Osteoblast (primary cell): ENCODE measurements at regions not wholly inside any gene's neighbourhood (a gene's known extent, or its start where the extent isn't known, plus 50 kb on each side); places are given as distances from the start of the nearest gene placed in this dataset.
A peak's percentile ranks its signal among the peaks of the same experiment; 100 is the strongest.

Experiments
- DNase-seq: peaks from one replicate; pipeline ENCODE4 v3.0.0; 2011; ENCODE audit warnings: low spot score, mixed read lengths; ENCODE audit not compliant: insufficient read length; ENCODE audit errors: missing footprints
- H2AFZ ChIP-seq: 2 replicates; pipeline ENCODE4 v1.6.0; 2011; ENCODE audit warnings: mild to moderate bottlenecking, low read length
- H3K27ac ChIP-seq: 2 replicates; pipeline ENCODE4 v1.5.1; 2011; ENCODE audit warnings: mild to moderate bottlenecking, low read depth, low read length, moderate library complexity
- H3K27me3 ChIP-seq: 2 replicates; pipeline ENCODE4 v1.6.0; 2012; ENCODE audit warnings: mild to moderate bottlenecking, control low read depth, inconsistent platforms, low read length, moderate library complexity; ENCODE audit not compliant: insufficient read depth
- H3K36me3 ChIP-seq: 2 replicates; pipeline ENCODE4 v1.5.1; 2011; ENCODE audit warnings: mild to moderate bottlenecking, low read length, control low read depth, moderate library complexity; ENCODE audit not compliant: insufficient read depth
- H3K4me1 ChIP-seq: 2 replicates; pipeline ENCODE4 v1.5.1; 2011; ENCODE audit warnings: mild to moderate bottlenecking, low read length, control low read depth, moderate library complexity; ENCODE audit not compliant: insufficient read depth
- H3K4me2 ChIP-seq: 2 replicates; pipeline ENCODE4 v1.6.0; 2011; ENCODE audit warnings: mild to moderate bottlenecking, low read length; ENCODE audit not compliant: insufficient read depth
- H3K4me3 ChIP-seq: fragments of 200-600 bp; sonication (generic); 3 replicates; pipeline ENCODE4 v1.5.1; 2012; ENCODE audit warnings: mild to moderate bottlenecking, low read length, inconsistent platforms; ENCODE audit not compliant: insufficient read depth
- H3K79me2 ChIP-seq: 2 replicates; pipeline ENCODE4 v1.6.0; 2012; ENCODE audit warnings: mild to moderate bottlenecking, low read length, control low read depth, inconsistent platforms; ENCODE audit not compliant: insufficient read depth
- H3K9me3 ChIP-seq: 2 replicates; pipeline ENCODE4 v1.5.1; 2011; ENCODE audit warnings: low read depth, low read length, control low read depth
- H4K20me1 ChIP-seq: 2 replicates; pipeline ENCODE4 v1.6.0; 2012; ENCODE audit warnings: mild to moderate bottlenecking, low read length, control low read depth; ENCODE audit not compliant: insufficient read depth
- TF ChIP-seq, protein P1 (sequence below): IDR thresholded peaks from 2 replicates; pipeline ENCODE4 v1.5.1; 2011; ENCODE audit warnings: mild to moderate bottlenecking, low read depth, low read length, moderate library complexity; ENCODE audit errors: extremely low read depth

DNA sequence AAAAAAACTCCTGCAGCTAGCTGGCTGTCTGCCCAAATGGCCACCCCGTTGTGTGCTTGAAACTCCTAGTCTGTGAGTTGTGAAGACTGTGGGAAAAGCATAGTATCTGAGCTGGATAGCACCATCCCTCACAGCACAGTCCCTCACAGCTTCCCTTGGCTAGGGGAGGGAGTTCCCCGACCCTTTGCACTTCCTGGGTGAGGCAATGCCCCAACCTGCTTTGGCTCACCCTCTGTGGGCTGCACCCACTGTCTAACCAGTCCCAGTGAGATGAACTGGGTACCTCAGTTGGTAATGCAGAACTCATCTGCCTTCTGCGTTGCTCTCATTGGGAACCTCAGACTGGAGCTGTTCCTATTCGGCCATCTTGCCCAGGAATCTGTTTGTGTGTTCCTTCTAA lies 260.6 kb upstream of the STXBP5 start:
- no peaks in the 10 kb centered on the region for H3K79me2 ChIP-seq
- TF ChIP-seq, protein P1, sequence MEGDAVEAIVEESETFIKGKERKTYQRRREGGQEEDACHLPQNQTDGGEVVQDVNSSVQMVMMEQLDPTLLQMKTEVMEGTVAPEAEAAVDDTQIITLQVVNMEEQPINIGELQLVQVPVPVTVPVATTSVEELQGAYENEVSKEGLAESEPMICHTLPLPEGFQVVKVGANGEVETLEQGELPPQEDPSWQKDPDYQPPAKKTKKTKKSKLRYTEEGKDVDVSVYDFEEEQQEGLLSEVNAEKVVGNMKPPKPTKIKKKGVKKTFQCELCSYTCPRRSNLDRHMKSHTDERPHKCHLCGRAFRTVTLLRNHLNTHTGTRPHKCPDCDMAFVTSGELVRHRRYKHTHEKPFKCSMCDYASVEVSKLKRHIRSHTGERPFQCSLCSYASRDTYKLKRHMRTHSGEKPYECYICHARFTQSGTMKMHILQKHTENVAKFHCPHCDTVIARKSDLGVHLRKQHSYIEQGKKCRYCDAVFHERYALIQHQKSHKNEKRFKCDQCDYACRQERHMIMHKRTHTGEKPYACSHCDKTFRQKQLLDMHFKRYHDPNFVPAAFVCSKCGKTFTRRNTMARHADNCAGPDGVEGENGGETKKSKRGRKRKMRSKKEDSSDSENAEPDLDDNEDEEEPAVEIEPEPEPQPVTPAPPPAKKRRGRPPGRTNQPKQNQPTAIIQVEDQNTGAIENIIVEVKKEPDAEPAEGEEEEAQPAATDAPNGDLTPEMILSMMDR = no peak
- no peaks in the 10 kb centered on the region for H3K4me1 ChIP-seq

DNA sequence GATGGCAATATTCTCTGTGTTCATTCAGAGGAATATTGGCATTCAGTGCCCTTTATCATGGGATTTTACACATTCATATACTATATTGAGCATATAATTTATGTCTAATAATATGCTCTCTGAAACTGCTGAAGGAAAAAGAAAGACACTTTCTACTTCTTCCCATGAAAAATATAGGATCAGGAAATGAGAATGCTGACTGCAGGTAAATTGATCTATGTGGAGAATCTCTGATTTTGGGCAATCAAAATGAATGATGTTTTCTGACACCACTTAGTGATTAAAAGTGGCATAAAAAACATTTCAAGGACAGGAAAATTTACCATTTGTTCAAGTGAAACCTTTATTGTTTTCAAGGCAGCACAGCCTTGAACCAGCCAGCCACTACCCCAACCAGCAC lies 260.1 kb upstream of the STXBP5 start:
- Histone ChIP-seq H3K36me3 (no peaks in the 10 kb centered on the region), H3K4me2 (no peak overlapping the region), H3K27me3 (no peaks in the 10 kb centered on the region), H3K27ac (no peak overlapping the region), H3K79me2 (no peaks in the 10 kb centered on the region), H2AFZ (no peak overlapping the region), H3K4me1 (no peaks in the 10 kb centered on the region), H3K4me3 (no peak overlapping the region), H4K20me1 (no peaks in the 10 kb centered on the region), H3K9me3 (no peaks in the 10 kb centered on the region)
- TF ChIP-seq, protein P1 = no peak
- no peak for DNase-seq

More for the DNA sequence above, 260.6 kb upstream of the STXBP5 start:
- no peak overlapping the region for H3K27ac ChIP-seq
- no peaks in the 10 kb centered on the region for H3K9me3 ChIP-seq
- no peaks in the 10 kb centered on the region for H3K36me3 ChIP-seq
- no peak overlapping the region for H3K4me2 ChIP-seq
- no peak for DNase-seq
- H2AFZ ChIP-seq = no peak overlapping the region
- no peak overlapping the region for H3K4me3 ChIP-seq
- no peaks in the 10 kb centered on the region for H4K20me1 ChIP-seq
- H3K27me3 ChIP-seq = no peaks in the 10 kb centered on the region

DNA sequence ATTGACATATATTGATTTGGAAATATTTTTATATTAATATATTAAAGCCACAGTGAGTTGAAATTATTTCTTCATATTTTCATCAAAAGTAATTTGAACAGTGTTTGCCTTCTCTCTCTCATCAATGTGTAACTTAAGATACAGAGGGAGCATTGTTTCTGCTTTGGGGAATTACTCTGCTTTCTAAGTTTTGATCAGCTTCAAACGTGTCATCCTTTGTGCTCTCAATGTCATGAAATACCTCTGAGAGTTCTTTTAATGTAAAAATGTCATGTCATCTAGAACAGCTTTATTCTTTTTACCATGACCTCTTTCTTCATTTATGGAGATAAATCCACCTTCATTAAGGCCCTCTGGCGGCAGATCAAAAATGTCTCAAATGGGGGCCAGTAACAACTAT lies 259.4 kb upstream of the STXBP5 start:
- no peaks in the 10 kb centered on the region for H3K4me1 ChIP-seq
- no peaks in the 10 kb centered on the region for H3K79me2 ChIP-seq
- H3K27me3 ChIP-seq = no peaks in the 10 kb centered on the region
- no peaks in the 10 kb centered on the region for H4K20me1 ChIP-seq
- no peaks in the 10 kb centered on the region for H3K9me3 ChIP-seq
- H3K27ac ChIP-seq = no peak overlapping the region
- TF ChIP-seq, protein P1 = no peak
- H3K36me3 ChIP-seq = no peaks in the 10 kb centered on the region
- H3K4me2 ChIP-seq = no peak overlapping the region
- no peak overlapping the region for H2AFZ ChIP-seq
- DNase-seq = no peak
- no peak overlapping the region for H3K4me3 ChIP-seq

DNA sequence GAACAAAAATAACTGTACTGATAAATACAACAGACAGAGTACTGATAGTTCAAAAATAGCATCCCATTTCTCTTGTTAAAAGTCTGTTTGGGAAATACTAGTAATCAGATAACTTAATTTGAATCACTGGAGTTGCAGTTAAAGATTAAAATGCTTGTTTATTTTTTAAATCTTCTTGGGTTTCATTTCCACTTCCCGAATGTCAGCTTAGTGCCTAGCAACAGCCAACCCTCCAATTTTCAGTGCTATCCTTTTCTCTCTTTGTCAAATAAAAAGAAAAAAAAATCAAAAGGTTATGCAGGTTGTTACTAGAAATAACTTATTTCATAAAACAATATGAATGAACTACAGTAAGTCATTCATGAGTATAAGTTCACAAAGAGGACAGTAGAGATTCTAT lies 257.7 kb upstream of the STXBP5 start:
- Histone ChIP-seq H4K20me1 (no peaks in the 10 kb centered on the region), H3K79me2 (no peaks in the 10 kb centered on the region), H3K9me3 (no peaks in the 10 kb centered on the region), H3K4me3 (no peak overlapping the region), H2AFZ (peak overlapping the region; percentile 57), H3K4me2 (no peak overlapping the region), H3K27ac (no peak overlapping the region), H3K36me3 (no peaks in the 10 kb centered on the region), H3K4me1 (no peaks in the 10 kb centered on the region), H3K27me3 (no peaks in the 10 kb centered on the region)
- TF ChIP-seq, protein P1 = no peak
- DNase-seq = no peak
